Neutrophil (primary cell): ENCODE measurements at regions not wholly inside any gene's neighbourhood (a gene's known extent, or its start where the extent isn't known, plus 50 kb on each side); places are given as distances from the start of the nearest gene placed in this dataset.

ENCODE experiments used
- H3K27ac ChIP-seq: fragments of 200-600 bp; sonication (generic); 2 replicates; pipeline ENCODE4 v1.5.1; 2016; ENCODE audit warnings: mild to moderate bottlenecking, moderate library complexity
- H3K27me3 ChIP-seq: fragments of 200-600 bp; sonication (generic); 2 replicates; pipeline ENCODE4 v1.6.0; 2016; ENCODE audit warnings: mild to moderate bottlenecking
- H3K36me3 ChIP-seq: fragments of 200-600 bp; sonication (generic); 2 replicates; pipeline ENCODE4 v1.5.1; 2017
- H3K4me1 ChIP-seq, 2 experiments: fragments of 200-600 bp in 1 of 2; sonication (generic) in 1 of 2; 1 replicate in 1 of 2; 2 replicates in 1 of 2; pipeline versions ENCODE4 v1.5.1 to v1.6.1; 2013 to 2016; ENCODE audit warnings: low read depth in 1 of 2, low read length in 1 of 2, mild to moderate bottlenecking in 1 of 2, moderate library complexity in 1 of 2; ENCODE audit not compliant: control insufficient read depth in 1 of 2, insufficient read depth in 1 of 2
- H3K4me3 ChIP-seq, 2 experiments: fragments of 200-600 bp in 1 of 2; sonication (generic) in 1 of 2; 1 replicate in 1 of 2; 2 replicates in 1 of 2; pipeline ENCODE4 v1.5.1; 2013 to 2016; ENCODE audit warnings: low read depth in 1 of 2, low read length in 1 of 2, mild to moderate bottlenecking in 1 of 2, moderate library complexity in 1 of 2
- H3K9me3 ChIP-seq: fragments of 200-600 bp; sonication (generic); 2 replicates; pipeline ENCODE4 v1.5.1; 2016
- CTCF ChIP-seq: fragments of 200-600 bp; sonication (generic); IDR thresholded peaks from 2 replicates; pipeline ENCODE4 v1.5.1; 2016; ENCODE audit warnings: antibody characterized with exemption

- no peak overlapping the region for H3K4me3 ChIP-seq
- no peak for TF ChIP-seq CTCF
- no peaks in the 10 kb centered on the region for H3K9me3 ChIP-seq
- H3K36me3 ChIP-seq, result no peaks in the 10 kb centered on the region
- peak overlapping the region; percentile 69 for H3K27ac ChIP-seq
- H3K27me3 ChIP-seq, result no peaks in the 10 kb centered on the region
- peaks cover 35 to 52% of the 10 kb centered on the region in 2 experiments for H3K4me1 ChIP-seq
These were observed 378.0 kb upstream of the PDE4D start for GRCh38 chr5:60271517-60271916.

GRCh38 chr5:60267907-60268306 lies 374.4 kb upstream of the PDE4D start:
- no peak for TF ChIP-seq CTCF
- H3K9me3 ChIP-seq, result no peaks in the 10 kb centered on the region
- no peaks in the 10 kb centered on the region for H3K27me3 ChIP-seq
- H3K4me1 ChIP-seq, result peaks cover 61 to 77% of the 10 kb centered on the region in 2 experiments
- no peaks in the 10 kb centered on the region for H3K36me3 ChIP-seq
- peak overlapping the region; percentile 51 for H3K27ac ChIP-seq
- H3K4me3 ChIP-seq, result no peak overlapping the region

GRCh38 chr5:60263346-60263745 lies 369.8 kb upstream of the PDE4D start:
- Histone ChIP-seq H3K36me3 (no peaks in the 10 kb centered on the region), H3K27ac (peak overlapping the region; percentile 70), H3K4me1 (peaks cover 76 to 89% of the 10 kb centered on the region in 2 experiments), H3K27me3 (no peaks in the 10 kb centered on the region), H3K4me3 (peak overlapping the region in 1 of 2 experiments; percentile 7), H3K9me3 (no peaks in the 10 kb centered on the region)
- TF ChIP-seq CTCF, result no peak

- Histone ChIP-seq H3K4me1 (peaks cover 82 to 93% of the 10 kb centered on the region in 2 experiments), H3K9me3 (no peaks in the 10 kb centered on the region), H3K27me3 (no peaks in the 10 kb centered on the region), H3K36me3 (no peaks in the 10 kb centered on the region), H3K27ac (peak overlapping the region; percentile 70), H3K4me3 (peak overlapping the region in 1 of 2 experiments; percentile 7)
- no peak for TF ChIP-seq CTCF
These were observed 369.2 kb upstream of the PDE4D start for GRCh38 chr5:60262576-60263295.

GRCh38 chr5:60261732-60262131 lies 368.2 kb upstream of the PDE4D start:
- no peak for TF ChIP-seq CTCF
- no peaks in the 10 kb centered on the region for H3K9me3 ChIP-seq
- peaks cover 93 to 99% of the 10 kb centered on the region in 2 experiments for H3K4me1 ChIP-seq
- H3K36me3 ChIP-seq, result no peaks in the 10 kb centered on the region
- no peaks in the 10 kb centered on the region for H3K27me3 ChIP-seq
- H3K4me3 ChIP-seq, result no peak overlapping the region
- peak overlapping the region; percentile 70 for H3K27ac ChIP-seq
